Transverse colon (tissue), 4 donors: ENCODE measurements at regions not wholly inside any gene's neighbourhood (a gene's known extent, or its start where the extent isn't known, plus 50 kb on each side); places are given as distances from the start of the nearest gene placed in this dataset.

Experiments used
- DNase-seq: peaks from one replicate; pipeline ENCODE4 v3.0.0-alpha.2; 2019
- H3K27ac ChIP-seq, 4 donors: fragments of 200-600 bp; sonication (generic); 2 replicates each; pipeline ENCODE4 v1.5.1; 2016 to 2018; ENCODE audit warnings: inconsistent platforms in 4 of 4
- H3K27me3 ChIP-seq: fragments of 200-600 bp; sonication (generic); 2 replicates; pipeline ENCODE4 v1.5.1; 2017; ENCODE audit warnings: inconsistent platforms
- H3K36me3 ChIP-seq, 4 donors: fragments of 200-600 bp; sonication (generic); 2 replicates each; pipeline ENCODE4 v1.5.1; 2017 to 2019; ENCODE audit warnings: inconsistent platforms in 4 of 4
- H3K4me1 ChIP-seq, 4 donors: fragments of 200-600 bp; sonication (generic); 2 replicates each; pipeline ENCODE4 v1.5.1; 2017 to 2020; ENCODE audit warnings: inconsistent platforms in 4 of 4
- H3K4me3 ChIP-seq, 4 donors: fragments of 200-600 bp; sonication (generic); 1 replicate in 1 of 4; 2 replicates in 3 of 4; pipeline versions ENCODE4 v1.5.1 to v1.6.1; 2017 to 2019; ENCODE audit warnings: inconsistent platforms in 4 of 4
- H3K9me3 ChIP-seq, 2 donors: fragments of 200-600 bp; sonication (generic); 2 replicates each; pipeline ENCODE4 v1.5.1; 2017 to 2019; ENCODE audit warnings: inconsistent platforms in 2 of 2
- CTCF ChIP-seq, 5 experiments: fragments of 200-600 bp in 3 of 5; fragments of 450-650 bp in 2 of 5; sonication (generic) in 3 of 5; IDR thresholded peaks; 1 replicate in 2 of 5; 2 replicates in 3 of 5; pipeline ENCODE4 v1.5.1; 2016 to 2017; ENCODE audit warnings: antibody characterized with exemption in 5 of 5, inconsistent platforms in 3 of 5, mild to moderate bottlenecking in 2 of 5, moderate library complexity in 1 of 5
- EP300 ChIP-seq: sonication (generic); formaldehyde crosslinking; IDR thresholded peaks from one replicate; pipeline ENCODE4 v1.6.1; 2017; ENCODE audit warnings: antibody characterized with exemption, low read depth
- POLR2A ChIP-seq: fragments of 450-650 bp; IDR thresholded peaks from one replicate; pipeline ENCODE4 v1.6.1; 2016; ENCODE audit warnings: antibody characterized with exemption, mild to moderate bottlenecking, moderate library complexity
- POLR2AphosphoS5 ChIP-seq, 3 donors: sonication (generic); formaldehyde crosslinking; IDR thresholded peaks; one replicate each; pipeline ENCODE4 v1.6.1; 2016; ENCODE audit warnings: antibody characterized with exemption in 3 of 3
- WGBS, 2 donors: methylation state at CpG; one replicate each; pipeline ENCODE4 v1.1.5; 2018; ENCODE audit warnings: low coverage in 1 of 2; 5-methylcytosine and 5-hydroxymethylcytosine counted together
- in situ Hi-C, 4 donors: fragments of 200-750 bp; cut with MboI; loops; one replicate each; pipeline versions ENCODE4 v1.15.0 to v1.15.1; 2017; ENCODE audit warnings: low sequenced_read_pairs in 3 of 4, low pct_ligation_motif_present in 1 of 4, low pct_unique_long_range_greater_than_20kb in 1 of 4
- intact Hi-C: fragments of 100-400 bp; cut with DNase I; formaldehyde crosslinking; loops from one replicate; pipeline ENCODE4 v1.15.1; 2023; ENCODE audit warnings: low total_unique reads

DNA sequence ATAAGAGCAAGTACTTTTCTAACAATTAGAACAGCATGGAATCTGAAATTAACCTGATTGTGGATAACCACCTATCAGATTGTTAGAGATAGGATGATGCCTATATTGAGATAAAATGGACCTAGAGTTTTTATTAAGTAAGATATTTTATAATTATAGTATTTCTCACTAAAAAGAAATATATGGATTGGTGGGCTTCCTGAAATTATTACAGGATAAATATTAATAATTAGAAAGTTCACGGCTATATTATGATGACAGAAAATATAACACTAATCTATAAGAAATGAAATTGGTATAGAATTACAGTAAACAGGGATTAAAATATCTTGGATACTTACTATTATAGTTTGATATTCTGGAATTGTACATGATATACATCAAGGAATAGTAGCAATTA lies 378.0 kb upstream of the SPRY2 start:
- H3K27me3 ChIP-seq, result no peaks in the 10 kb centered on the region
- 96 to 100% methylated on average over 1 of the region's 1 CpG for WGBS, 2 donors
- in situ Hi-C loops, result no loop called here
- intact Hi-C loops, result no loop called here
- no peak overlapping the region for H3K27ac ChIP-seq
- no peaks in the 10 kb centered on the region for H3K36me3 ChIP-seq
- H3K4me1 ChIP-seq, result no peaks in the 10 kb centered on the region
- H3K4me3 ChIP-seq, result no peak overlapping the region
- no peak for DNase-seq
- no peaks in the 10 kb centered on the region for H3K9me3 ChIP-seq
- TF ChIP-seq EP300, result no peak
- TF ChIP-seq CTCF (IDR thresholded peaks at IDR 0.05), result no peak
- no peak for TF ChIP-seq POLR2A
- TF ChIP-seq POLR2AphosphoS5 (IDR thresholded peaks at IDR 0.05), result no peak

GRCh38 chr13:80717776-80718175 lies 376.9 kb upstream of the SPRY2 start:
- DNase-seq, result no peak
- Histone ChIP-seq H3K4me3 (no peak overlapping the region), H3K4me1 (no peaks in the 10 kb centered on the region), H3K27me3 (no peaks in the 10 kb centered on the region), H3K27ac (no peak overlapping the region), H3K36me3 (no peaks in the 10 kb centered on the region), H3K9me3 (no peaks in the 10 kb centered on the region)
- TF ChIP-seq EP300 (no peak), CTCF (IDR thresholded peaks at IDR 0.05) (no peak), POLR2A (no peak), POLR2AphosphoS5 (IDR thresholded peaks at IDR 0.05) (no peak)
- intact Hi-C loops (no loop called here), in situ Hi-C loops (no loop called here)
- 92 to 96% methylated on average over 4 of the region's 4 CpGs for WGBS, 2 donors

DNA sequence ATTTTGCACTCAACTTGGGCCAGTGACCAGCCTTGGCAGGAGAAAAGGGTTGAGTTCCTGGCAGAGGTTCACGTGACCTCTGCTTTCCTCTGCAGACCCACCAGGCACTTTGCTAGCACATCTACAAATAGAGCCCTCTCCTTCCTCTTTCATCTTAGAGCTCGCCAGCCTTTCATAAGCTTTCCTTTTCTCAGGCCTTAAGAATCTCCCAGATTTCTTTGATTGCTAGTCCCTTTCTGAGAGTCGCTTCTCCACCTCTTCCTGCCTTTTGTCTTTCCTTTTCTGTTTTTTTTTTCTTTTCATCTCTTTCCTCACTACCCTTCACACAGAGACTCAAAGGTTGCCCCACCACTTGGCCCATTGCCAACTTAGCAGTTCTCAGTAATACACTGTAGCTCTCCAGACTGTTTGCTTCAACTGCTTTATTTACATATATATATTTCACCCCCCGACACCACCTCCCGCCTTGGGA lies 375.7 kb upstream of the SPRY2 start:
- no peaks in the 10 kb centered on the region for H3K9me3 ChIP-seq
- no peak for DNase-seq
- 26 to 49% methylated on average over 5 of the region's 5 CpGs for WGBS, 2 donors

DNA sequence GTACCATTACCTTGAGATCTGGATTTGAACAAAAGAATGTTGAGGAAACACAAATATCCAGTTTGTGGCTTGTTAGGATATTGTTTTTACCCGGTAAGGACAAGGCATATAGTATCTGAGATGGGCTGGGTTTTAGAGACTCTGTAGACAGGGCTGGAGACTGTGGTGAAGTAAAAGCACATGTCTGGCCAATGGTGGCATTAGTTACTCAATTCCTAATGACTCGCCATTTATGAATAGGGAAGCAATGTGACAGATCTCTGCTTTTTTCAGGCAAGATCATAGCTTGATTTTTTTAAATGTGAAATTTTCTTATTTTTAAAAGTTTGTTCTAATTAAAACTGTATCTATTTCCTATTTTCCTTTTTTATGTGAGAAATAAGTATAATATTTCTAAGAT lies 371.1 kb upstream of the SPRY2 start:
- 88 to 90% methylated on average over 2 of the region's 2 CpGs for WGBS, 2 donors
- Histone ChIP-seq H3K27ac (no peak overlapping the region), H3K36me3 (no peaks in the 10 kb centered on the region), H3K4me3 (no peak overlapping the region), H3K27me3 (no peaks in the 10 kb centered on the region), H3K4me1 (no peaks in the 10 kb centered on the region), H3K9me3 (no peaks in the 10 kb centered on the region)
- intact Hi-C loops, result no loop called here
- TF ChIP-seq POLR2A (no peak), CTCF (IDR thresholded peaks at IDR 0.05) (no peak), POLR2AphosphoS5 (IDR thresholded peaks at IDR 0.05) (no peak), EP300 (no peak)
- no peak for DNase-seq
- in situ Hi-C loops, result no loop called here

More for the DNA sequence above, 375.7 kb upstream of the SPRY2 start:
- intact Hi-C loops (no loop called here), in situ Hi-C loops (no loop called here)
- no peak overlapping the region for H3K27ac ChIP-seq
- H3K4me3 ChIP-seq, result no peak overlapping the region
- TF ChIP-seq POLR2A (no peak), EP300 (no peak), CTCF (IDR thresholded peaks at IDR 0.05) (no peak), POLR2AphosphoS5 (IDR thresholded peaks at IDR 0.05) (no peak)
- no peaks in the 10 kb centered on the region for H3K36me3 ChIP-seq
- no peaks in the 10 kb centered on the region for H3K27me3 ChIP-seq
- no peaks in the 10 kb centered on the region for H3K4me1 ChIP-seq
